Activated T-cell treated with anti-CD3 and anti-CD28 coated beads for 1 hour (primary cell): ENCODE measurements at regions not wholly inside any gene's neighbourhood (a gene's known extent, or its start where the extent isn't known, plus 50 kb on each side); places are given as distances from the start of the nearest gene placed in this dataset.

Experiments used
- DNase-seq: peaks from one replicate; pipeline ENCODE4 v3.0.0-alpha.2; 2020; ENCODE audit warnings: low read depth

DNA sequence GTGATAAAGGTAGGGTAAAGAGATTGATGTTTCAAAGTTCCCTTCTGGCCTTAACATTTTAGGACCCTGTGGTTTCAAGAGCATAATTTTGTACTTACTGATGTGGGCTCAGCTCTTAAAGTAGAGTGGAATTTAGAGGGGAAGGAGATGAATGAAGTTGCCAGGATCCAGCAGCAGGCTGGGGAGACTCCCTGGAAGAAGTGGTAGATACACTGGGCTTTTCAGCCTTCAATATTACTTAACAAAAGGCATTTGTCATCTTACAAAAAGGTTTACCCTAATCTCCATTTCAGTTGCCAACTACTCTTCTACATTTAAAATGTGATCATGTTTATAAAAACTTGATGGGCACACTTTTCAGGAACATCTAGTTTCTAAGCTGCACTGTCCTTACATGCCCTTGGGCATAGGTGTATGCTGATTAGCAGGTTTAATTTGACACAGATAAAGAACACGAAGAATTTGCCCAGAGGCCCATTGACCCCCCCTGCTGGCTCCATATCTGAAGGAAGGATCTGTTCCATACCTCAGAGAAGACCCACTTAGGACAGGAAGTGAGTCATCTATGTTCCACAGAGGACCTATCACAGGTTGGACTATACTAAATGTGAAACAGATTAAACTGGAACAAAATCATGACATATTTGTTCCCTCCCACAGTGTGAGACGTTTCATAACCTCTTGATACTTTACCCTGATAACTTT lies 93.0 kb upstream of the LPP start:
- peak; percentile 13 for DNase-seq

DNA sequence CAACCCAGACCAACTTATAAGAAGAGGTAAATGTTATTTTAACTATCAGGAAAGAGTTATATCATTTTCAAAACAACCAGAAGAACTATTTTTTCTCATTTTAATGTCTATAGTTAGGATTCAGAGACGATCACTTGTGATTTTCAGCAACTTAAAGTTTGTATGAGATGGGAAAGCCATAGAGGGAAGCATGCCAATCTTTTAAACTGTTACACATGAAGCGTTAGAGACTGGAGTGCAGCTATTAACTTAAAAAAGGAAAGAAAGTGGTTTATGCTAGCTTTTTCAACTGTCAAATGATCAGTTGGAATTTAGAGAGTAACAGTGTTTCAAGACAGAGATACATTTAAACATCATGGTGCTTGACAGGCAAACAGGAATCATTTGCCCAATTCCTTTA lies 91.7 kb upstream of the LPP start:
- DNase-seq = no peak

DNA sequence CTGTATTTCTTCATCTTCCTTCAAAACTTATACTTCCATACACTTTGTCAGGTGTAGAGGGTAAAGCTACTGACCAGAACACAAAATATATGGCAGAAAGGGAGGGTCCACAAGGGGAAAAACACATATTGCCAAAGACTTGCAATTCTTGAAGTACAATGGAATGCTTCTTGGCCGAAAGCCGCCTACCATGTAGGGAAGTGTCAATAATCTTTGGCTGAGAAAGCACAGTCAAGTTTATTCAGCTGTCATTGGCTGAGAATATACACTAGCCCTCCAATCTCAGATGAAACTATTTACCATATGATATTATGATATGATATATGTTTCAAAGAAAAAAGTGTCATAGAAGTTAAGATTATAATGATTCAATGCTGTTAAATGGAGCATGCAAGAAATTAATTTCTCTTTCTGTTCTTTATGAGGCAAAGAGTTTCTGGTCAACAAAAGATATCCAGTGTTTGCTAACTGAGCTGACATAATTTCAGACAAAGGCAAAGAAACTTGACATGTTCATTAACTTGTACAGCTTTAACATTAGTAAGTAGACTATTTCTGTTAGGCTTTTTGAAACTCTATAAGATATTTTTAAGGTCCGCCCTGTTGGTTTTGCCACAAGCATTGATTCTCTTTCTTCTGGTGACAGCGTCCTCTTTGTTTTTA lies 89.0 kb upstream of the LPP start:
- DNase-seq = no peak

DNA sequence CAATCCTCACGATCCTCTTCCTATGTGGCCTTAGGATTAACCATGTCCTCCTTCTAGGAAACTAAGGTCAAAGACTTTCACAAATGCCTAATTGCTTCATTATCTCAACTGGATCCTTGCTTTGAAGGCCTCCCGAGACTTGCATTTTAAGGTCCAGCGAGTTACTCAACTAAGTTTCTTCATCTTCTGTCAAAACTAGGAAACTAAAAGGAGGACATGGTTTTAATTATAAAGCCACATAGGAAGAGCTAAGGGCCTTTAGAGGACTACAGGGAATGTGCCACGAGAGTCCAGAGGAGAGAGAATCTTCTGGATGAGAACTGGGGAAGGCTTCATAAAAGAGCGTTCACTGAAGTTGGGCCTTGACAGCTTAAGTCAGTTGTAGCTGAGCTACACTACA lies 87.8 kb upstream of the LPP start:
- no peak for DNase-seq

DNA sequence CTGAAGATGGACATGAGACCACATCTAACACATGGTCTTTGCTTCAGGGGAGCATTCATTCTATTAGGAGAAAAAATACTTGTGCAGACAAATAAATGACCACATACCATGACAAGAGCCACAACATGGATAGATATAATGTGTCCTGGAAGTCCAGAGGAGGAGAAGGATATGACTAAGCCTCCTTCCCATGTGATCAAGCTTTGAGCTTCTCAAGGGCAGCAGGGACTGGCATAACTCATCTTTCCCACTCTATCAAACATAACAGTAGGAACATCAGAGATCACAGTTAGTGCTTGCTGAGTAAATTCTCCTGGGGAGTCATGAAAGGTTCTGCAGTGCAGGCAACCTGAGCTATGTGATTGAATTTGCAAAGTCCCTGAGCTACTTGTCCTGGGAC lies 86.0 kb upstream of the LPP start:
- DNase-seq = no peak

DNA sequence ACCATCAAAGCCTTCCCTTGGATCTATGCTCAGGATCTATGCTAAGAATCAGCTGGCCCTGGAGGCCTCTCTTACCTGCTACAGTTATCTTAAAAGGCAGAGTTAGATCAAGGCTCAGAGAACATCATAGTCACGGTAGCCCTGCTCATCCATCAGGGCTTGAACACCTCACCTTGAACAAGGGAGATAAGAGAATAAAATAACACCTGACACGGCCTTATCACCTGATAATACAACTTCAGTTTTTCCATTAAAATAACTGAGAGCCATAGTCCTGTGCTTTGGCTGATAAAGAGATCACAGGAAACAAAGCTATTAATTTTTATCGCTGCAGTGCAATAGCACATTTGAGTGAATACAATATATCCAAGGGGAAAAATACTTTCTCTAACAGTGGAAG lies 85.6 kb upstream of the LPP start:
- DNase-seq = no peak

DNA sequence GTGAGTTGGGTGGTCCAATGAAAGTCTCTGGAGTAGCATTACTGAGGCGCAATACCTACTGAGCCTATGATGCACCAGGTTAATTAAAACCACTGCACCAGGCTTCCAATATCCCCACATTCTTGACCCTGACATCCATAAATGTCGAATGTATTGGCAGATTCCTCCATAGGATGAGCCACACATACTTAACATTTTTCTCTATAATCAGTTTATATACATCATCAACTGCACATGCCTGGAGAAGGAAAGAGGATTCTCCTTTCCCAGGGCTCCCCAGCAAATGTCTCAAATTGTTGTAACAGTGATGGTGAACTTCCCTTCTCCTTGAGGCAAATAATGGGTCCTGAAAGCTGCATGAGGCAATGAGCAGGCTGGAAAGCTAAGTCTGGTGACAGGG lies 82.3 kb upstream of the LPP start:
- no peak for DNase-seq

DNA sequence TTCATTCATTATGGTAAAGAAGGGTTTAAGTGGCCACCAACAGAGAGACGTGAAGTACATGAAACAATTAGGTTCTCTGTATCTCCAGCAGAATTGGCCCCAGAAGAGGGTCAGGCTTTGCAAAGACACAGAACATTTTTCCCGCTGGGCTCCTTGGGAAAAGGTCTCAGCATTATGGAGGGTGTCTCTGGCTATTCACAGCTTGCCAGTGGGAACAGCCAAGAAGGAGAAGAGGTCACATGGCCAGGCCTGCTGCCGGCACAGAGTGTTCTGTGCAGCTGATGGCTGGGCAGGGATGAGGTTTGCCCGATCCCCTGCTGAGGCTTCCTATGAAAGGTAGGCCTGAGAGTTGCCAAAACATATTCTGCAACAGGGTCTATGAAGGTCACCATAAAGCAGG lies 77.8 kb upstream of the LPP start:
- no peak for DNase-seq

DNA sequence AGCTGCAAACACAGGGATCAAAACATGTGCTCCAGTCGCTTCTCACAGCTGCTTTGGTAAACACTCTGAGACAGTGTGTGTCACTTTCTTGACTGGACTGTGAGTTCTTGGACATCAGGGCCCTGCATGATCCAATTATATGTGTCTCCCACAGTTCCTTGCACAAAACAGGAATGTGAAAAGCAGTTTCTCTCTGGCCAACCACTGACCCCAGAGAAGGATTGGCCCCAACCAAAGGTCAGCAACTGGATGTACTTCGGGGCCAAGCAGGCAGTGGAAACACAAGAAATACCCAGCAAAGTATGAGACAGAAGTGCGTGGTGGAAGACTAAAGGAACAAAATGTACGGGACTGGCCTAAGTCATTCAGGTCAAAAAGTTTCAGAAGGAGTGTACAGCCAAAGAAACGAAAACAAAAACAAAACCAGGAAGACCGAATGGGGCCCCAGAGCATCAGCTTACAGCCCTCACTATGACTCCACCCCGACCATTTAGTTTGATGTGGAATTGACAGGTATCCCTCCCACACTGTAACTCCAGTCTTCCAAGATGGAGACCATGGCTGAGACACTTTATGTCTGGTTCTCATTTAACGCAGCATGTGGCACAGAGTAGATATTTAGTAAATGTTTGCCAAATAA lies 76.7 kb upstream of the LPP start:
- DNase-seq = no peak

DNA sequence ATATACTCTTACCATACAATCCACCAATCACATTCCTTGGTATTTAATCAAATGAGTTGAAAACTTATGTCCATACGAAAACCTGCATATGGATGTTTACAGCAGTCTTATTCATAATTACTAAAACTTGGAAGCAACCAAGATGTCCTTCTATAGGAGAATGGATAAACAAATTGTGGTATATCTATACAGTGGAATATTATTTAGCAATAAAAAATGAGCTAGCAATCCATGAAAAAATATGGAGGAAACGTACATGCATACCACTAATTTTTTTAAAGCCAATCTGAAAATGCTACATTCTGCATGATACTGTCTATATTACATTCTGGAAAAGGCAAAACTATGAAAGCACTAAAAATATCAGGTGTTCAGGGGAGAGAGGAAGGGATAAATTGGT lies 73.9 kb upstream of the LPP start:
- DNase-seq = no peak

DNA sequence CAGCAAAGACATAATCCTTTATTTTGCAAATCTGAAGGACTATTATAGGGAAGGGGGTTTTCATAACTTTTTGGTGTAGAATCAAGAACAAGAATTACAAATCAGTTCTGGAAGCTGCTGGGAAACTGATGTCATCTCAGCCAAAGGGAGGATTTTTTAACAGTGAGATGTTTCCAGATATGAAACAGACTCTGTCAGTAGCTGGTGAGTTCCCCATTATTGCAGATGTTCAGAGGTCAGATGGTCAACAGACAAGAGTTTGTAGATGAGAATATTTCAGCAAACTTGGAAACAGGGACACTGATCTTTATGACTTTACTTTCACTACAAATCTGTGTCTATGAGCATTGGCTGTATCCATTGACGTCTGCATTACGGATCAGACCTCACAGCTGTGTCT lies 71.9 kb upstream of the LPP start:
- DNase-seq = no peak

DNA sequence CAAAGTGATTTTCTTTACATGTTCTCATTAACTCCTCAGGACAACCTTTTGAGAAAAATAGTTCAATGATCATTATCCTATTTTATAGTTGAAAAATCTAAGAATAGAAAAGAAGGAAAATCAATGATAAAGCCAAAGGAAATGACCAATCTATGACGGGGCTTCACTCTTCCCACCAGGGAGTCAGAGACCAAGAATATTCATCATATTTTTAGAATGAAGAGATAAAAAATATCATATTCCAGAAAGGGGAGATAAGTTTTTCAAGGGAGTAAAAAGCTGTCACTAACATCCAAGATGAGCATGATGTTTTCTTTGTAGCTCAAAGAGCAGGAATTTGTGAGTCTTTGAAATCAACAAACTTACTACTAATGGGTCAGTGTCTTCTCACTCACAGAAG lies 71.5 kb upstream of the LPP start:
- no peak for DNase-seq

DNA sequence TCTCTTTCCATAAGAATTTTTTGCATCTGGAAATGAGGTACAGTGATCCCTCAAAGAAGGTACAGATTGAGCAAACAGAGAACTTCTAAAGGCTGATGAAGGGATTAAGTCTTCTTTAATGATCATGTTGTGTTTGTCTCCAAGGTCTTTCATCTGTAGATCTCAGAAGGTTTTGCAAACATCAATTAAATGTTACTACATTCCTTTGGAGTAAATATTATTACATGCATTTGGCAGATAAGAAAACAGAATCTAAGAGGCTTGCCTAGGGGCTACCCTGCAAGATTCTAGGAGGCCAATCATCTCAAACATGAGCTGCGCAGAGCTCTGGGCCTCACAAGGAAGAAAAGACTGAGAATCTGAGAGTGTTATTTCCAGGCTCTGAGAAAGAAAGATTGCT lies 70.9 kb upstream of the LPP start:
- DNase-seq = no peak

DNA sequence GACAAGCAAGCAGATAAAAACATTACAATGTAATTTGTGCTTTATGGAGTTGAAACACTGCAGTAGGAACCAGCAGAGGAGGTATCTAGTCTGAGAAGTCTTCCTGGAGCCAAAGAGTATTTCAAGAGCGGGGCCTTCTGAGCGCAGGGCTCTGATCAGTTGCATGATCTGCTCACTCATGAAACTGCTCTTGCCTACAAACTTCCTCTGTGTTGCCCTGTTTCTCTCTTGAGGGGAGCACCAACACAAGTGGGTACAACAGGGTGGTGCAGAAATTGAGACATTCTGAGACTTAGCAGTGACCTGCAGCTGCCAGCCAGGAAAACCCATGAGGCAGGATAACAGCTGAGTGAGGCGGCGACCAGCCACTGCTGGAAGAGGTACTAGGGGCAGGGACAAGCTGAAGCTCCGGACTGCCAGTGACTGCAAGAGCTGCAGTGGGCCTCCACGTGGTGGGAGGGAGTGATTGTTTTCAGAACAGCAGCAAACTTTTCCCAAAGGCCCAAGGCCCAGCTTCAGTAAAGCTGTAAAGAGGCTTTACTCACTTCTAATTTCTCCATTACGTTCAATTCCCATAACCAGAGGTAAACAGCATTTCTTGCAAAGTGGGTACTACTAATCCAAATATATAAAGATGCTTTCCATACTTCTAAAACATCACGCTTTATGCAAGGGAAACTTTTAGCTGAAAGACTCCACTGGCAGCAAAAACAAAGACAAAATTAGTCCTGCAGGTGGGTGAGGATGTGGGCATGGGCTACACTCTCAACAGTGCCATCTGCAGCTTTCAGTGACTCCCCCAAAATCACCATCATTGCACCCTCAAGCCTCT lies 69.0 kb upstream of the LPP start:
- no peak for DNase-seq

DNA sequence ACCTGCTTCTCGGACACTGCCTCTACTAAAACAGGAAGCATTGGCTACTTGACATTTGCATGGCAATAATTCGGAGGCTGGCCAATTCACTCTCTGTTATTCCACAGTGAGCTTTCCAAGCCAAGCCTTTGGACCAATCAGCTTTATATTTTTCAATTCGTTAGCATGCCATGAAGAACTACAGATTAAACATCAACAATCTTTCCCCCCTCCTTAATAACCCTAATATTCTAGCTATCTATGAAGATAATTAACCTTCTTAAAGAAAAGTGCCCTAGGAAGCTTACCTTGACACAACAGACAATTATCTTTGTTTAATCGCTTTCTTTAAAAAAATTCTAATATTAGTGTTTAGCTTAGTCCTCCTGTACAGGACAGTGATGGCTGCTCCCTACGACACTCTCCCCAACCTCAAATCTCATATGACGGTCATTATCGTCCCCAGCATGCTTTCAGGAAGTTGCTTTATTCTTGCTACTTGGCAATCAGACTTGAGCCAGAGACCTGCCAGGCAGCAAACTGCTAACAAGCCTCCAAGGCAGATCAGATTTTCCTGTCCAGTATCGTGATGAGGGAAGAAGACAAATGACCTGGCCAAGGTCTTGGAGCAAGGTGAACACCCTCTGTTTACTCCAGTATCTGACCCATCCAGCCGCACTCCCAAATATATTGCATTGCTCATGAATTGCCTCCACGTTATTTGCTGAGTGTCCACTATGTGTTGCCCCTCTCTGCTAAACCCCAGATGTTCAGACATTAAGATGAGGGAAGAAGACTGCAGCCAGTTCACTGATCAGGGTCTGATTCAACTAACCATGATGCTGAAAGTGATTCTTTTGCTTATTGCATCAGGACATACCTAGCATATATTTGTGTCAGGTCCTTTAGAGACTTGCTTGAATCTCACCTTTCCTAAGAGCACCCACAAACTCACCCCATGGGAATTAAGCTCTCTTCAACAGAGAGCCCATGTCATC lies 68.1 kb upstream of the LPP start:
- DNase-seq = no peak

DNA sequence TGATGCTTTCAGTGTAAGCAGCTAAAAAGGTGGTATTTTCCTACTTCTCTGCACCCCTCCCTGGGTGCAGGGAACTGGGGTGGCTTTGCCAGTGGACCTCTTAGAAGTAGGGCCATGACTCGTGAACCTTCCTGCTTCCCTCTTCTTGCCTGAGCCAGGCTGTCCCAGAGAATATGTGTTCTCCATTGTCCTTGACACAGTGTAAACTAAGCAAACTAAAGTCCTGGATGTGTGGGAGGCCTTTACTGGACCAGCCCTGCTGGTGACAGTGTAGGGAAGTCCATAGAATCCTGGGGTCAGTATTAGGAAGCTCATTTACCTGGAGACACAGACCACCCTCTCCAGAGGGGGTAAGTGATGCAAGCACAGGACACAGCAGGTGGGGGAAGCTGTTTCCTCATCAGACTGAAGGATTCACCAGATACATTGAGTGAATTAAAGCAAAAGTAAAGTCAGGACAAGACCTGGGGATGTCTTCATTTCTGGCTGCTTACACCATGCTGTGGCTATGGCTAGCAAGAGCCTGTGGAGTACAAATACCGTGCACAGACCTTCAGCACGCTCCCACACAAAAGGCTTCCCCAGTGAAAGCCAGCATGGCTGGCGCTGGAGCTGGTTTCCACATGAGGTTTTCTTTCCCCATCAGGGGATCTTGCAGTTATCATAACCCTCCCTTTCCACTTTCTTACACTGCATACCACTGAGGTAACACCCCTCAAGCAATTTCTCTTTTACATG lies 64.8 kb upstream of the LPP start:
- DNase-seq = no peak

DNA sequence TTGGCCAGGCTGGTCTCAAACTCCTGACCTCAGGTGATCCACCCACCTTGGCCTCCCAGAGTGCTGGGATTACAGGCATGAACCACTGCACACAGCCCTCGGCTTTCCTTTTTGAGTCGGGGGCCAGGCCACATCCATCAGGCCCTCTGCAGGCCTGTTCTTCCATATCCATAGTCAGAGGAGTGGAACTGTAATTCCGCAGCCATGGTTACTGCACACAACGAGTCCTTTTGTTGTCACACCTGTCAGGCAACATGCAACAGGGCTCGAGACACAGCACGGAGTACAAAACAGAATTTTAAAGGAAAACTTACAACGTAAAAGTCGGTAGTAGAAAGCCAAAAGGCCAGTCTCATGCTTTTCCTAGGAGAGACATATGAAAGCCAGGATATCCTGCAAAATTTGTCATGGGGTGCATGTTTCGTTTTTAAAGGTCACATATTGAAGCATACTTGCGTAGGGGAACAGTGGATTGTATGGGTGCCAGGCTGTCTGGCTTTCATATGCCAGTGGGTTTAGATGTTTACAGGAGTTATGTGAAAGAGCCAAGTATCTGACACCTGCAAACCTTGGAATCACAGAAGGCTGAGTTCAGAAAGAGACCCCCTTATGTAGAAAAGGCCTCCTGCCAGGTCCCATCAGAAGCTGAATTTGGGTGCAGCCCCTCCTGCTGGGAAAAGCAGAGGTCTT lies 63.2 kb upstream of the LPP start:
- DNase-seq = no peak

DNA sequence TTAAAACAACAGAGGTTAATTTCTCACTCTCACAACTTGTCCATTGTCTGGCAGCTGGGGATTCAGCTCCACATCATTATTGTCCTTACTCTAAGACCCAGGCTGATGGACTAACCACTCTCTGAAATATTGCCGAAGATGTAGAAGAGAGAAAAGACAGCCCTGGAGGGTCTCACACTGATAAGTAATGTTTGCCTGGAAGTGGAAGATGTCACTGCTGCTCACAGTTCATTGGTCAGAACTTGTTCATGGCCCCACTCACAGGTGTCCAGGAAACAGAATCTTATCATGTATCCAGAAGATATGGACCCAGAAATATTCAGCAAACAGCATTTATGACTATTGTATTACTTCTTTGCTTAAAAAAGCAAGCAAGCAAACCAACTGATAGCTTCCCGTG lies 62.2 kb upstream of the LPP start:
- no peak for DNase-seq

DNA sequence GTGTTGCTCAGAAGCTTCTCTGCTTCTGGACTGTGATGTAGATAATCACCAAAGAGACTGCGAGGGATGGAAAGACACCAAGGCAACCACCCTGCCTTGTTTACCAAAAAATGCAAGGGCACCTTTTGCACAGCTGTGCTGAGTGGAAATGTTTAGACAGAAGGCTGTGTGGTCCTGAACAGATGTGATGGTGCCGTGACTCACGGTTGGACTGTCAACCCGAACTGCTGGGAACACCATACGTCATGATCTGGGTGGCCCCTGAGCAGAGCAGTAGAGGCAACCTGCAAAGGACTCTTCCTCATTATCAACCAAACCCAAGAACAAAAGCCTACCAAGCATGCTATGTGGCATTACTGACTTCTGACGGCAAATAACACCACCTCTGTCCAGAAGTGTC lies 61.3 kb upstream of the LPP start:
- no peak for DNase-seq

DNA sequence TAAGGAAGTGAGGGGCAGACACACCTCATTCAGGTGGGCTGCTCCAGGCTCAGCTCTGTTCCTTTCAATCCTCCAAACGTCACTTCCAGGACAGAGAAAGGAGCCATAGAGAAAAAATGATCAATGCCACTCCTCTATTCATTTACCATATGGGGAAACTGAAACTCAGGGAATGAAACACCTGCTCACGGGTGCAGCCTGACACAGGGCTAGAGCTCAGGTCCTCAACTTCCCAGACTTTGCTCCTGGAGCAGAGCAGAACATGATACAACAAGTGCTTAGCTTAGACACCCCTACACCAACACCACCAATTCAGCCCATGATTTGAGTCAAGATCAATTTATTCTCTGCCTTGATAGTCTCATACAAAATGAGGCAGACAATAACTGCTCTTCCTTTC lies 58.5 kb upstream of the LPP start:
- DNase-seq = no peak
